ENCODE measurements at regions not wholly inside any gene's neighbourhood (a gene's known extent, or its start where the extent isn't known, plus 50 kb on each side); places are given as distances from the start of the nearest gene placed in this dataset.

GRCh38 chr3:187903697-187904096 is 158.4 kb upstream of the BCL6 start:
- Histone ChIP-seq H3K4me1 (ENCODE audit: insufficient read depth, poor library complexity, severe bottlenecking) (no peaks in the 10 kb centered on the region), H3K27ac (ENCODE audit: poor library complexity, severe bottlenecking) (no peak overlapping the region), H3K27me3 (ENCODE audit: insufficient read depth, poor library complexity, severe bottlenecking) (no peaks in the 10 kb centered on the region), H3K4me3 (ENCODE audit: severe bottlenecking) (no peak overlapping the region), H3K9me3 (ENCODE audit: severe bottlenecking) (no peaks in the 10 kb centered on the region), H3K36me3 (ENCODE audit: low read depth) (no peaks in the 10 kb centered on the region)
- DNase-seq (ENCODE audit: low spot score) (no peak), ATAC-seq (ENCODE audit: low read depth) (no peak)
- no peak for TF ChIP-seq CTCF (IDR thresholded peaks at IDR 0.05; ENCODE audit: poor library complexity, severe bottlenecking)

- no peak overlapping the region for H3K4me3 ChIP-seq (ENCODE audit: severe bottlenecking)
- DNase-seq (ENCODE audit: low spot score) = no peak
- no peaks in the 10 kb centered on the region for H3K36me3 ChIP-seq (ENCODE audit: low read depth)
- H3K9me3 ChIP-seq (ENCODE audit: severe bottlenecking) = no peaks in the 10 kb centered on the region
- ATAC-seq (ENCODE audit: low read depth) = no peak
- TF ChIP-seq CTCF (IDR thresholded peaks at IDR 0.05; ENCODE audit: poor library complexity, severe bottlenecking) = no peak
- H3K27ac ChIP-seq (ENCODE audit: poor library complexity, severe bottlenecking) = no peak overlapping the region
- H3K4me1 ChIP-seq (ENCODE audit: insufficient read depth, poor library complexity, severe bottlenecking) = no peaks in the 10 kb centered on the region
- no peaks in the 10 kb centered on the region for H3K27me3 ChIP-seq (ENCODE audit: insufficient read depth, poor library complexity, severe bottlenecking)
These were observed 161.1 kb upstream of the BCL6 start for GRCh38 chr3:187906416-187906815.

- ATAC-seq (ENCODE audit: low read depth) = no peak
- no peaks in the 10 kb centered on the region for H3K4me1 ChIP-seq (ENCODE audit: insufficient read depth, poor library complexity, severe bottlenecking)
- no peak for TF ChIP-seq CTCF (IDR thresholded peaks at IDR 0.05; ENCODE audit: poor library complexity, severe bottlenecking)
These were observed 161.7 kb upstream of the BCL6 start for GRCh38 chr3:187906920-187907319.

DNA sequence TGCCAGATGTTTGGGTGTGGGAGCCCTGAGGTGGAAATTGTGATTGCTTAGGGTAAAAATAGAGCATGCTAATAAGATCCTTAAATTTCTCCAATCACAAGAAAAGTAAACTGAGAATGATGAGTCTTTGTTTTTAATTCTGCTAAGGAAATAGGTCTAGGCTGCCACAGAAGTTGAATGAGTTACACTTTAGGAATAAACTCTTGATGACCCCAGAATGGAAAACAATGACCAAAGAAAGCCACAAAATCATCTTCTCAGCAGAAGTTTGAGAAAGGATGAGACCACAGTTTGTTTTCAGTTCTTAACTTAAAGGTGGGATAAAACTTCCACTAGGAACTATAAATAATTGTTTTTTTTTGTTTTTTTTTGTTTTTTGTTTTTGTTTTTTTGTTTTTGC is 164.6 kb upstream of the BCL6 start:
- TF ChIP-seq CTCF (IDR thresholded peaks at IDR 0.05; ENCODE audit: poor library complexity, severe bottlenecking) = no peak

More at GRCh38 chr3:187906920-187907319, 161.7 kb upstream of the BCL6 start:
- no peak for DNase-seq (ENCODE audit: low spot score)
- Histone ChIP-seq H3K9me3 (ENCODE audit: severe bottlenecking) (no peaks in the 10 kb centered on the region), H3K27ac (ENCODE audit: poor library complexity, severe bottlenecking) (no peak overlapping the region), H3K36me3 (ENCODE audit: low read depth) (no peaks in the 10 kb centered on the region), H3K4me3 (ENCODE audit: severe bottlenecking) (no peak overlapping the region), H3K27me3 (ENCODE audit: insufficient read depth, poor library complexity, severe bottlenecking) (no peaks in the 10 kb centered on the region)

GRCh38 chr3:187912007-187912406 is 166.7 kb upstream of the BCL6 start:
- ATAC-seq (ENCODE audit: low read depth) = no peak
- peaks cover 13% of the 10 kb centered on the region for H3K4me1 ChIP-seq (ENCODE audit: insufficient read depth, poor library complexity, severe bottlenecking)

More for the DNA sequence above, 164.6 kb upstream of the BCL6 start:
- H3K27ac ChIP-seq (ENCODE audit: poor library complexity, severe bottlenecking) = no peak overlapping the region
- no peaks in the 10 kb centered on the region for H3K27me3 ChIP-seq (ENCODE audit: insufficient read depth, poor library complexity, severe bottlenecking)
- ATAC-seq (ENCODE audit: low read depth) (no peak), DNase-seq (ENCODE audit: low spot score) (no peak)
- no peaks in the 10 kb centered on the region for H3K9me3 ChIP-seq (ENCODE audit: severe bottlenecking)
- H3K4me3 ChIP-seq (ENCODE audit: severe bottlenecking) = no peak overlapping the region
- peaks cover 13% of the 10 kb centered on the region for H3K4me1 ChIP-seq (ENCODE audit: insufficient read depth, poor library complexity, severe bottlenecking)
- H3K36me3 ChIP-seq (ENCODE audit: low read depth) = no peaks in the 10 kb centered on the region

More at GRCh38 chr3:187912007-187912406, 166.7 kb upstream of the BCL6 start:
- no peak for DNase-seq (ENCODE audit: low spot score)
- TF ChIP-seq CTCF (IDR thresholded peaks at IDR 0.05; ENCODE audit: poor library complexity, severe bottlenecking) = no peak
- no peak overlapping the region for H3K4me3 ChIP-seq (ENCODE audit: severe bottlenecking)
- no peak overlapping the region for H3K27ac ChIP-seq (ENCODE audit: poor library complexity, severe bottlenecking)
- H3K36me3 ChIP-seq (ENCODE audit: low read depth) = no peaks in the 10 kb centered on the region
- H3K27me3 ChIP-seq (ENCODE audit: insufficient read depth, poor library complexity, severe bottlenecking) = no peaks in the 10 kb centered on the region
- no peaks in the 10 kb centered on the region for H3K9me3 ChIP-seq (ENCODE audit: severe bottlenecking)

All from RWPE2 (cell line).